Progenitor cell of endocrine pancreas (in vitro differentiated cells): ENCODE measurements at regions not wholly inside any gene's neighbourhood (a gene's known extent, or its start where the extent isn't known, plus 50 kb on each side); places are given as distances from the start of the nearest gene placed in this dataset.

Experiments used
- DNase-seq: peaks from one replicate; pipeline ENCODE4 v3.0.0; 2021; ENCODE audit warnings: low spot score; ENCODE audit not compliant: unreplicated experiment
- H3K27ac Mint-ChIP-seq: 2 replicates; pipeline ENCODE4 v1.8.0; 2021; ENCODE audit warnings: mild to moderate bottlenecking, moderate library complexity, mixed read lengths
- H3K27me3 Mint-ChIP-seq: 2 replicates; pipeline ENCODE4 v1.8.0; 2021; ENCODE audit warnings: mixed read lengths
- H3K36me3 Mint-ChIP-seq: 2 replicates; pipeline ENCODE4 v1.8.0; 2022; ENCODE audit warnings: mixed read lengths; ENCODE audit not compliant: insufficient read depth
- H3K4me1 Mint-ChIP-seq: 2 replicates; pipeline ENCODE4 v1.8.0; 2021; ENCODE audit warnings: low read depth, mixed read lengths
- H3K4me3 Mint-ChIP-seq: 2 replicates; pipeline ENCODE4 v1.8.0; 2021; ENCODE audit warnings: low read depth, mild to moderate bottlenecking, moderate library complexity, mixed read lengths
- H3K9me3 Mint-ChIP-seq: 2 replicates; pipeline ENCODE4 v1.8.0; 2021; ENCODE audit warnings: low read depth, mixed read lengths
- CTCF ChIP-seq: fragments of 200-600 bp; sonication (generic); IDR thresholded peaks from one replicate; pipeline ENCODE4 v1.5.0; 2021; ENCODE audit warnings: antibody characterized with exemption, mild to moderate bottlenecking; ENCODE audit not compliant: unreplicated experiment

GRCh38 chr3:171935261-171936123 lies 92.3 kb downstream of the TMEM212 start:
- DNase-seq: no peak
- Mint-ChIP-seq H3K4me1 (peaks cover 23% of the 10 kb centered on the region), H3K9me3 (peaks cover 8% of the 10 kb centered on the region), H3K36me3 (no peaks in the 10 kb centered on the region), H3K27ac (no peak overlapping the region), H3K4me3 (no peak overlapping the region), H3K27me3 (peaks cover 4% of the 10 kb centered on the region)
- no peak for TF ChIP-seq CTCF

- peaks cover 26% of the 10 kb centered on the region for H3K4me1 Mint-ChIP-seq
- no peak for TF ChIP-seq CTCF
- H3K9me3 Mint-ChIP-seq: peaks cover 8% of the 10 kb centered on the region
- H3K27ac Mint-ChIP-seq: no peak overlapping the region
- no peak overlapping the region for H3K4me3 Mint-ChIP-seq
- no peaks in the 10 kb centered on the region for H3K36me3 Mint-ChIP-seq
- peaks cover 4% of the 10 kb centered on the region for H3K27me3 Mint-ChIP-seq
- no peak for DNase-seq
These were observed 93.2 kb downstream of the TMEM212 start for GRCh38 chr3:171936191-171936841.

- TF ChIP-seq CTCF: no peak
- peaks cover 34% of the 10 kb centered on the region for H3K4me1 Mint-ChIP-seq
- no peak for DNase-seq
- H3K27ac Mint-ChIP-seq: no peak overlapping the region
- H3K4me3 Mint-ChIP-seq: no peak overlapping the region
- peaks cover 12% of the 10 kb centered on the region for H3K9me3 Mint-ChIP-seq
- H3K36me3 Mint-ChIP-seq: no peaks in the 10 kb centered on the region
- peaks cover 4% of the 10 kb centered on the region for H3K27me3 Mint-ChIP-seq
These were observed 96.4 kb downstream of the TMEM212 start for GRCh38 chr3:171939578-171939977.

- Mint-ChIP-seq H3K36me3 (no peaks in the 10 kb centered on the region), H3K4me3 (no peak overlapping the region), H3K9me3 (peaks cover 5% of the 10 kb centered on the region), H3K27ac (no peak overlapping the region), H3K27me3 (peaks cover 4% of the 10 kb centered on the region), H3K4me1 (peaks cover 33% of the 10 kb centered on the region)
- TF ChIP-seq CTCF: no peak
- no peak for DNase-seq
These were observed 97.1 kb downstream of the TMEM212 start for GRCh38 chr3:171940151-171940649.

GRCh38 chr3:171943262-171944117 lies 95.9 kb upstream of the FNDC3B start:
- no peak for DNase-seq
- Mint-ChIP-seq H3K27ac (no peak overlapping the region), H3K9me3 (peaks cover 22% of the 10 kb centered on the region), H3K27me3 (peaks cover 4% of the 10 kb centered on the region), H3K4me3 (no peak overlapping the region), H3K36me3 (peaks cover 16% of the 10 kb centered on the region), H3K4me1 (peaks cover 26% of the 10 kb centered on the region)
- TF ChIP-seq CTCF: no peak
